Gastrocnemius medialis (tissue), 4 donors: ENCODE measurements at regions not wholly inside any gene's neighbourhood (a gene's known extent, or its start where the extent isn't known, plus 50 kb on each side); places are given as distances from the start of the nearest gene placed in this dataset.

Source experiments
- ATAC-seq, 2 donors: fragments of 150-250 bp; one replicate each; pipeline ENCODE4 v1.9.1; 2016
- DNase-seq, 2 donors: peaks; one replicate each; pipeline ENCODE4 v3.0.0-alpha.2; 2019
- H3K27ac ChIP-seq, 4 donors: fragments of 200-600 bp; sonication (generic); 1 replicate in 1 of 4; 2 replicates in 3 of 4; pipeline ENCODE4 v1.5.1; 2016 to 2018; ENCODE audit warnings: mild to moderate bottlenecking in 2 of 4, moderate library complexity in 1 of 4
- H3K27me3 ChIP-seq, 3 donors: fragments of 200-600 bp; sonication (generic) in 2 of 3; 1 replicate in 1 of 3; 2 replicates in 2 of 3; pipeline versions ENCODE4 v1.5.1 to v1.6.0; 2016 to 2019; ENCODE audit warnings: mild to moderate bottlenecking in 1 of 3, moderate library complexity in 1 of 3
- H3K36me3 ChIP-seq, 2 donors: fragments of 200-600 bp; sonication (generic) in 1 of 2; one replicate each; pipeline ENCODE4 v1.5.1; 2017 to 2018
- H3K4me1 ChIP-seq, 2 donors: fragments of 200-600 bp; sonication (generic) in 1 of 2; one replicate each; pipeline ENCODE4 v1.5.1; 2016 to 2017; ENCODE audit warnings: mild to moderate bottlenecking in 2 of 2
- H3K4me3 ChIP-seq, 4 donors: fragments of 200-600 bp; sonication (generic) in 3 of 4; 1 replicate in 1 of 4; 2 replicates in 3 of 4; pipeline ENCODE4 v1.5.1; 2016 to 2019; ENCODE audit warnings: mild to moderate bottlenecking in 2 of 4
- H3K9me3 ChIP-seq, 3 donors: fragments of 200-600 bp; sonication (generic) in 2 of 3; 1 replicate in 1 of 3; 2 replicates in 2 of 3; pipeline ENCODE4 v1.5.1; 2016 to 2019
- CTCF ChIP-seq, 5 experiments: fragments of 450-650 bp in 3 of 5; fragments of 200-600 bp in 2 of 5; sonication (generic) in 2 of 5; IDR thresholded peaks in 4 of 5; conservative IDR thresholded peaks in 1 of 5; 1 replicate in 4 of 5; 2 replicates in 1 of 5; pipeline ENCODE4 v1.5.1; 2016 to 2019; ENCODE audit warnings: antibody characterized with exemption in 5 of 5, mild to moderate bottlenecking in 3 of 5, moderate library complexity in 3 of 5
- POLR2A ChIP-seq, 2 donors: fragments of 450-650 bp; IDR thresholded peaks; one replicate each; pipeline ENCODE4 v1.6.1; 2017; ENCODE audit warnings: antibody characterized with exemption in 2 of 2, mild to moderate bottlenecking in 2 of 2, moderate library complexity in 2 of 2
- in situ Hi-C, 4 donors: fragments of 200-750 bp; cut with MboI; loops; one replicate each; pipeline versions ENCODE4 v1.15.0 to v1.8.0; 2017; ENCODE audit warnings: low sequenced_read_pairs in 4 of 4
- intact Hi-C: fragments of 100-400 bp; cut with DNase I; formaldehyde crosslinking; loops from one replicate; pipeline ENCODE4 v1.15.1; 2023; ENCODE audit warnings: low total_unique reads

DNA sequence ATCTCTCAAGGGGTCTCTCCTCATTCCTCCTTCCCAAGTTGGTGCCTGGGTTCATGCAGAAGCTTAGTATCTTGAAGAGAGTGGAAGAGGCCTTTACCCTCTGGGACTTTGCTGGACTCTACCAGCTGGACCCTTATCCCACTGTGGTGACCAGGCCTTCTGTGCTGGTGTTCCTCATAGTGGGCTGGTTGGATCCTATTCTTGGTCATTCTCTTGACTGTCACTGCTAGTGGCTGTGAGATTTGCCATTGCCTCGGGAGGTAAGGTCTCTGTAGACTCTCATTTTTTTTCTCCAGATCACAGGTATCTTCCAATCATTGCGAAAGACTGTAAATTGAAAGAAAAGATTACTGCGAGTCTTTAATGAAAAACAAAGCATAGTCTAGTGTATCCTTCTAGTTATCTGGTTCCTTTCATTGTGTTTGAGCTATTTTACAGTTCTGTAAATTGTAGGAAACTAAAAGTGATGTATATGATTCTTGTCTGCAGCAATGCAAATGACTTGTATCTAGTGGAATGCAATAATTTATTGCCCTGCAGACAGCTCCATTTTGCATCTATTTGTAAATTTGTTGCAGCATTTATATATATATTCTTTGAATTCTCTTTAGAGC is 217.9 kb downstream of the AEBP2 start:
- no peak for TF ChIP-seq CTCF (IDR thresholded peaks at IDR 0.05 in 4 of 5, conservative IDR thresholded peaks at IDR 0.05 in 1 of 5)
- Histone ChIP-seq H3K36me3 (no peaks in the 10 kb centered on the region), H3K27me3 (no peaks in the 10 kb centered on the region), H3K4me3 (no peak overlapping the region), H3K4me1 (no peaks in the 10 kb centered on the region), H3K9me3 (no peaks in the 10 kb centered on the region), H3K27ac (no peak overlapping the region)
- in situ Hi-C loops (no loop called here), intact Hi-C loops (no loop called here)
- DNase-seq = no peak
- ATAC-seq = no peak

- in situ Hi-C loops = no loop called here
- TF ChIP-seq CTCF (IDR thresholded peaks at IDR 0.05 in 4 of 5, conservative IDR thresholded peaks at IDR 0.05 in 1 of 5) (no peak), POLR2A (IDR thresholded peaks at IDR 0.05) (no peak)
- Histone ChIP-seq H3K27ac (no peak overlapping the region), H3K4me3 (no peak overlapping the region), H3K9me3 (no peaks in the 10 kb centered on the region), H3K27me3 (no peaks in the 10 kb centered on the region), H3K4me1 (no peaks in the 10 kb centered on the region), H3K36me3 (no peaks in the 10 kb centered on the region)
- intact Hi-C loops = no loop called here
- ATAC-seq (no peak), DNase-seq (no peak)
Measured at GRCh38 chr12:19657732-19658130, 218.4 kb downstream of the AEBP2 start.

DNA sequence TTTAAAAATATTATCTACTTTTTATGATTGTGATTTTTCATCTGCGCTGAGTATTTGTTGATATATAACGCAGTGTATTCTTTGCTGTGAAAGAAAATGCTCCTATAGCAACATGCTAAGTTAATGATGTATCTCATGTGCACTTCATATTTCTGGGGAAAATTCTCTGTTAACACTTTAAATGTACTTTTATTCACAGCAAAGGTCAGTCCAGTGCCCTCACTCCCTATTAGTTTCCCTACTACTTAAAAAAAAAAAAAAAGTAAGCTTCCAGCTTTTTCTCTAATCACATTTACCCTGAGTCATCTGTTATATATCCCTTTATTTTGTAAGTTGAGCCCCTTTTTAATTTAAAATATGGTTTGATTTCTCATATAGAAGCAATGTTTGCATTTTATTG is 219.8 kb downstream of the AEBP2 start:
- H3K27me3 ChIP-seq = no peaks in the 10 kb centered on the region
- no peaks in the 10 kb centered on the region for H3K9me3 ChIP-seq
- H3K27ac ChIP-seq = no peak overlapping the region
- intact Hi-C loops (no loop called here), in situ Hi-C loops (no loop called here)
- H3K4me1 ChIP-seq = no peaks in the 10 kb centered on the region
- no peak overlapping the region for H3K4me3 ChIP-seq
- ATAC-seq (no peak), DNase-seq (no peak)
- TF ChIP-seq CTCF (IDR thresholded peaks at IDR 0.05 in 4 of 5, conservative IDR thresholded peaks at IDR 0.05 in 1 of 5) (no peak), POLR2A (IDR thresholded peaks at IDR 0.05) (no peak)
- H3K36me3 ChIP-seq = no peaks in the 10 kb centered on the region

DNA sequence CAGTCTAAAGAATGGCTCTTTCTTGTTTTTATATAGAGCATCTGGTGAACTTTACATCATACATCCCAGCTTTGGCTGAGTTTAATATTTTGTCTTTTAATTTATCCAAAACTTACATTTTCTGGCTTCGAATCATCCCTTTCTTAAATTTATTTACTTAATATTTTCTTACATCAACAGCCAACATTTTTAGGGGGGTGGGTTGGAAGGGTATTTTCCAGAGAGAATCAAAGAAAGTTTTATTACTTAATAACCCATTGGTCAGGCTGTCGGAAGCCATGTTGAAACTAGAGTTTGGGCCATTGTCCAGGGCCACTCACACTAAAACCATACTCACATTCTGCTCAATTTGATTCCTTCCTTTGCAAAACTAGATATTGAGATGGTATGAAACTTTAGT is 220.2 kb downstream of the AEBP2 start:
- in situ Hi-C loops = no loop called here
- Histone ChIP-seq H3K27me3 (no peaks in the 10 kb centered on the region), H3K4me1 (no peaks in the 10 kb centered on the region), H3K9me3 (no peaks in the 10 kb centered on the region), H3K36me3 (no peaks in the 10 kb centered on the region), H3K27ac (no peak overlapping the region), H3K4me3 (no peak overlapping the region)
- DNase-seq (no peak), ATAC-seq (no peak)
- intact Hi-C loops = no loop called here
- TF ChIP-seq CTCF (IDR thresholded peaks at IDR 0.05 in 4 of 5, conservative IDR thresholded peaks at IDR 0.05 in 1 of 5) (no peak), POLR2A (IDR thresholded peaks at IDR 0.05) (no peak)
